ENCODE measurements at regions not wholly inside any gene's neighbourhood (a gene's known extent, or its start where the extent isn't known, plus 50 kb on each side); places are given as distances from the start of the nearest gene placed in this dataset.
"Not testable (repeated sequence)": the region's sequence is repeated elsewhere in the genome, so short reads cannot be mapped to it uniquely, and the experiment has no call there.

DNA sequence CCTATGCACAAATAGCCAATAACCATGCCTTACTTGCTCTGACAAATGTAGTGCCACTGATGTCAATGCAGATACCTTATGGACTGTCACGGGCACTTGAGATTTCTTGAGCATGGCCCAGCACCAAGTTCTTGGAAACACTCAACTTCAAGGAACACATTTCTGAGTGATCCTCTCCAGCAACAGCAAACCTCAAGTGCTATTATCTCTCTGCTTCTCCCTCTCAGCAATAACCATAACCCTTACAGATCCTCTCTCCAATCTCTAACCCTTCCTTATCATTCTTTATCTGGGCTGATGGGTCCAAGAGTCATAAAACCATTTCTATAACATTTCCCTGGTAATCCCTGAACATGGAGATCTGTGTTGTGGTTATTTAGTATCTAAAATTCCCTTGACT is 266.9 kb upstream of the STXBP5 start:
- Histone ChIP-seq H3K9me3 (ENCODE audit: insufficient read depth, low read depth, low read length) (no peaks in the 10 kb centered on the region), H3K79me2 (ENCODE audit: insufficient read depth, low read length) (no peaks in the 10 kb centered on the region), H3K27me3 (ENCODE audit: insufficient read depth, low read length) (no peaks in the 10 kb centered on the region), H4K20me1 (ENCODE audit: insufficient read depth, low read length) (no peaks in the 10 kb centered on the region), H3K9ac (ENCODE audit: low read length) (no peak overlapping the region), H2AFZ (ENCODE audit: low read depth, low read length) (no peak overlapping the region), H3K4me2 (ENCODE audit: low read length) (no peak overlapping the region), H3K4me3 (ENCODE audit: insufficient read depth, low read depth, low read length) (no peak overlapping the region), H3K4me1 (ENCODE audit: insufficient read depth, low read length) (no peaks in the 10 kb centered on the region), H3K36me3 (ENCODE audit: insufficient read depth, low read length) (no peaks in the 10 kb centered on the region), H3K27ac (ENCODE audit: low read depth, low read length) (no peak overlapping the region)
- H3K9me3 Mint-ChIP-seq (ENCODE audit: unreplicated experiment): peaks cover 11% of the 10 kb centered on the region
- H3K27me3 Mint-ChIP-seq (ENCODE audit: low read depth, unreplicated experiment): no peaks in the 10 kb centered on the region
- H3K27ac Mint-ChIP-seq (ENCODE audit: unreplicated experiment): no peak overlapping the region
- no peaks in the 10 kb centered on the region for H3K4me1 Mint-ChIP-seq (ENCODE audit: low read depth, unreplicated experiment)
- no peaks in the 10 kb centered on the region for H3K36me3 Mint-ChIP-seq (ENCODE audit: low read depth, unreplicated experiment)
- no peak overlapping the region for H3K4me3 Mint-ChIP-seq (ENCODE audit: unreplicated experiment)
- TF ChIP-seq, protein P1, sequence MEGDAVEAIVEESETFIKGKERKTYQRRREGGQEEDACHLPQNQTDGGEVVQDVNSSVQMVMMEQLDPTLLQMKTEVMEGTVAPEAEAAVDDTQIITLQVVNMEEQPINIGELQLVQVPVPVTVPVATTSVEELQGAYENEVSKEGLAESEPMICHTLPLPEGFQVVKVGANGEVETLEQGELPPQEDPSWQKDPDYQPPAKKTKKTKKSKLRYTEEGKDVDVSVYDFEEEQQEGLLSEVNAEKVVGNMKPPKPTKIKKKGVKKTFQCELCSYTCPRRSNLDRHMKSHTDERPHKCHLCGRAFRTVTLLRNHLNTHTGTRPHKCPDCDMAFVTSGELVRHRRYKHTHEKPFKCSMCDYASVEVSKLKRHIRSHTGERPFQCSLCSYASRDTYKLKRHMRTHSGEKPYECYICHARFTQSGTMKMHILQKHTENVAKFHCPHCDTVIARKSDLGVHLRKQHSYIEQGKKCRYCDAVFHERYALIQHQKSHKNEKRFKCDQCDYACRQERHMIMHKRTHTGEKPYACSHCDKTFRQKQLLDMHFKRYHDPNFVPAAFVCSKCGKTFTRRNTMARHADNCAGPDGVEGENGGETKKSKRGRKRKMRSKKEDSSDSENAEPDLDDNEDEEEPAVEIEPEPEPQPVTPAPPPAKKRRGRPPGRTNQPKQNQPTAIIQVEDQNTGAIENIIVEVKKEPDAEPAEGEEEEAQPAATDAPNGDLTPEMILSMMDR (IDR thresholded peaks at IDR 0.05; ENCODE audit: insufficient read depth, low read depth, low read length): no peak
- TF ChIP-seq EZH2 (IDR thresholded peaks at IDR 0.05; ENCODE audit: insufficient read depth, low read length): no peak
- DNase-seq (ENCODE audit: low read depth) (no peak), FAIRE-seq (no peak)

DNA sequence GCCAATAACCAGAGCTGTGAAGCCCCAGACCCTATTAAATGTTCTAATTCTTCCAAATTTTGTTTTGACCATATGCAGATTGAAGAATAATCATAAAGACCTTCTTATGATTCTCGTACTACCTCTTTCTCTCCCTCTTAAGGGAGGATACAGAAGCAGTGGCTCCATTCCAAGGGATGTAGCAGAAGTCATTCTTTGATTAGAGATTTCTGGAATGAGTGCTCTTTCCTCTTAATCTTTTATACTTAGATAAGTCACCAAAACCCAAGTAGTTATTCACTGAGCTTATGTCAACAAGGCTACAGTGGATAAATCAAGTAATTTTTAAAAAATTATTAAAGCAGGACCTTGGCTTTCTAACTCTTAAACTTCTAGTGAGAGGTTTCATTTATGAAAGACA is 266.0 kb upstream of the STXBP5 start:
- no peaks in the 10 kb centered on the region for H3K4me1 ChIP-seq (ENCODE audit: insufficient read depth, low read length)
- no peaks in the 10 kb centered on the region for H3K36me3 Mint-ChIP-seq (ENCODE audit: low read depth, unreplicated experiment)
- no peak overlapping the region for H3K4me3 ChIP-seq (ENCODE audit: insufficient read depth, low read depth, low read length)
- H3K79me2 ChIP-seq (ENCODE audit: insufficient read depth, low read length): no peaks in the 10 kb centered on the region
- TF ChIP-seq EZH2 (IDR thresholded peaks at IDR 0.05; ENCODE audit: insufficient read depth, low read length): no peak
- TF ChIP-seq, protein P1 (IDR thresholded peaks at IDR 0.05; ENCODE audit: insufficient read depth, low read depth, low read length): no peak
- peaks cover 15% of the 10 kb centered on the region for H3K9me3 Mint-ChIP-seq (ENCODE audit: unreplicated experiment)
- no peaks in the 10 kb centered on the region for H3K9me3 ChIP-seq (ENCODE audit: insufficient read depth, low read depth, low read length)
- no peak overlapping the region for H3K4me3 Mint-ChIP-seq (ENCODE audit: unreplicated experiment)
- no peaks in the 10 kb centered on the region for H4K20me1 ChIP-seq (ENCODE audit: insufficient read depth, low read length)
- no peak overlapping the region for H3K27ac Mint-ChIP-seq (ENCODE audit: unreplicated experiment)
- H3K4me1 Mint-ChIP-seq (ENCODE audit: low read depth, unreplicated experiment): no peaks in the 10 kb centered on the region
- no peaks in the 10 kb centered on the region for H3K27me3 Mint-ChIP-seq (ENCODE audit: low read depth, unreplicated experiment)
- H3K36me3 ChIP-seq (ENCODE audit: insufficient read depth, low read length): no peaks in the 10 kb centered on the region
- H3K27ac ChIP-seq (ENCODE audit: low read depth, low read length): no peak overlapping the region
- no peak overlapping the region for H3K4me2 ChIP-seq (ENCODE audit: low read length)
- FAIRE-seq (no peak), DNase-seq (ENCODE audit: low read depth) (peak; percentile 3)
- H2AFZ ChIP-seq (ENCODE audit: low read depth, low read length): no peak overlapping the region
- no peak overlapping the region for H3K9ac ChIP-seq (ENCODE audit: low read length)
- no peaks in the 10 kb centered on the region for H3K27me3 ChIP-seq (ENCODE audit: insufficient read depth, low read length)

DNA sequence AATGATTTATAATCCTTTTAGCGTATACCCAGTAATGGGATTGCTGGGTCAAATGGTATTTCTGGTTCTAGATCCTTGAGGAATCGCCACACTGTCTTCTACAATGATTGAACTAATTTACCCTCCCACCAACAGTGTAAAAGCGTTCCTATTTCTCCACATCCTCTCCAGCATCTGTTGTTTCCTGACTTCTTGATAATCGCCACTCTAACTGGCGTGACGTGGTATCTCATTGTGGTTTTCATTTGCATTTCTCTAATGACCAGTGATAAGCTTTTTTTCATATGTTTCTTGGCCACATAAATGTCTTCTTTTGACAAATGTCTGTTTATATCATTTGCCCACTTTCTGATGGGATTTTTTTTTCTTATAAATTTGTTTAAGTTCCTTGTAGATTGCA is 264.8 kb upstream of the STXBP5 start:
- H3K9ac ChIP-seq (ENCODE audit: low read length); H3K27ac ChIP-seq (ENCODE audit: low read depth, low read length); H3K4me3 ChIP-seq (ENCODE audit: insufficient read depth, low read depth, low read length); H4K20me1 ChIP-seq (ENCODE audit: insufficient read depth, low read length); H2AFZ ChIP-seq (ENCODE audit: low read depth, low read length); H3K4me3 Mint-ChIP-seq (ENCODE audit: unreplicated experiment); H3K36me3 ChIP-seq (ENCODE audit: insufficient read depth, low read length); H3K79me2 ChIP-seq (ENCODE audit: insufficient read depth, low read length); H3K27me3 ChIP-seq (ENCODE audit: insufficient read depth, low read length); H3K4me2 ChIP-seq (ENCODE audit: low read length); H3K9me3 ChIP-seq (ENCODE audit: insufficient read depth, low read depth, low read length); H3K4me1 Mint-ChIP-seq (ENCODE audit: low read depth, unreplicated experiment); H3K36me3 Mint-ChIP-seq (ENCODE audit: low read depth, unreplicated experiment); H3K4me1 ChIP-seq (ENCODE audit: insufficient read depth, low read length); H3K27me3 Mint-ChIP-seq (ENCODE audit: low read depth, unreplicated experiment); FAIRE-seq; H3K27ac Mint-ChIP-seq (ENCODE audit: unreplicated experiment): not testable (repeated sequence)
- DNase-seq (ENCODE audit: low read depth): peak; percentile 34
- peaks cover 13% of the 10 kb centered on the region for H3K9me3 Mint-ChIP-seq (ENCODE audit: unreplicated experiment)
